Renal pelvis (tissue), 1 donor: ENCODE measurements at regions not wholly inside any gene's neighbourhood (a gene's known extent, or its start where the extent isn't known, plus 50 kb on each side); places are given as distances from the start of the nearest gene placed in this dataset.

ENCODE experiments used
- DNase-seq: peaks from one replicate; pipeline ENCODE4 v3.0.0-alpha.2; 2013

- no peak for DNase-seq
Measured at GRCh38 chr15:26374806-26375205, 398.1 kb downstream of the GABRB3 start.

DNA sequence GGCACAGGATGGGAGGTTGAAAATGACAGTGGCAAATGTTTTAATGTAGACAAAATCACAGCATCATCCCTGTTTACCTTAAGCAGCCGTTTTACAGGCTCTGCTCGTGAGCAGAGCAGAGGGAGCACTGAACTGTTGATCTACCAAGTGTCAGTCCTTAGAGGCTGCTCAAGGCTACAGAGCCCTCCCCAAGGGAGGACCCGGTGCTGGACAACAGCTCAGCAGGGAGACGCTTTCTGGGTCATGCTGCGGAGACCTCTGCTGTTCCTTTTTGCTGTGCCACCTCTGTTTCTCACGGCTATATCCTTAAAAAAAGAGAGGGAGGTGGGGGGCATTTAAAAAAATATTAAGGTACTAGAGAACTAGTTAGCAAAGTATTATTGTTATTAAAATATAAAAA lies 400.2 kb downstream of the GABRB3 start:
- no peak for DNase-seq

DNA sequence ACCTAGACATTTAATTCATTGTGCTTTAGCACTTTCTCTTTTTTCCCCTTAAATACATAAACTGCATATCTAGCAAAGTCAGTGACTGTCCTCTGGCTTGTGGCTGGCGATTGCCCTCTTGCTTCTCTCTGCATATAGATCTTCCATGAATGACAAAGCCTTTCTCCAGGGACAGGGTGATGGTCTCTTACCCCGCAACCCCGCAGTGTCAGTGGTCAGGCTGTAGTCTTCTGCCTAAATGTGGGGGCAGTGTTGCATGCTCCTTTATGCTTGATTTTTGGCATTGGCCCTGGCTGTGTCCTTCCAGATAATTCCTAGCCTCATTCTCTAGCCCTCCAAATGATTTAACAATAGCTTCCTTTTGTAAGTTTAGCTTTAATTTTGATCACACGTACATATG lies 407.8 kb downstream of the GABRB3 start:
- DNase-seq: no peak

GRCh38 chr15:26359855-26360254 lies 413.0 kb downstream of the GABRB3 start:
- no peak for DNase-seq

- no peak for DNase-seq
Measured at GRCh38 chr15:26358708-26359107, 414.2 kb downstream of the GABRB3 start.

- no peak for DNase-seq
Measured at GRCh38 chr15:26357653-26358052, 415.2 kb downstream of the GABRB3 start.

- DNase-seq: no peak
Measured at GRCh38 chr15:26355472-26356074, 417.3 kb downstream of the GABRB3 start.

DNA sequence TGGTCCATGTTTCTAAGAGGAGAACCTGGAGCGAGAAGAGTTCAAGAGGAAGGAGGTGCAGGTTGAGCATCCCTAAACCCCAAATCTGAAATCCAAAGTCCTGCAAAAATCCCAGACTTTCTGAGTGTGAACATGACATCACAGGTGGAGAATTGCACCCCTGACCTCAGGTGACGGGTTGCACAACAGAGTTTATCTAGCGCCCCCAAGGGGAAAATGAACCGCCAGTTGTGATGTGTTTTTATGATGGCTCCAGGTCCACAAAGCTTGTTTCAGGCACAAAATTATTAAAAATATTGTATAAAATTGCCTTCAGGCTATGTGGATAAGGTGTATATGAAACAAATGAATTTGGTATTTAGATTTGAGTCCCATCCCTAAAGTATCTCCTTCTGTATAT lies 420.0 kb downstream of the GABRB3 start:
- no peak for DNase-seq

GRCh38 chr15:26352406-26352805 lies 420.5 kb downstream of the GABRB3 start:
- no peak for DNase-seq

DNA sequence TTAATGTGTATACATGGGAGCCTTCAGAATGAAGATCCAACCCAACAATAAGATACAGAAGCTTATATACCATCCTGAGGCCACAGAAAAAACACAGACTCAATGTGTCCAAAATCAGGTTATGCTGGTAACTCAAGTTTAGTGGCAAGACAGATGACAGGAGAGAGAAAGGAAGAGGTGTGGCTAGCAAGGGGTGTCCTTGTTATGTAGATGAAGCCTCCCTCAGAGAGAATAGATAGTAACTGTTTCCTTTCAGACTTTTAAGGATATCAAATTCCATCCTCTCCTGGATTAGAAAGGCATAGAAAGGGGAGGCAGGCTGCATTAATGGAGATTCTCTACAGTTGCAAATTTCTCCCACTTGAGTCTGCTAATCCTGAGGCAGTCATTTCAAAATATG lies 447.4 kb downstream of the GABRB3 start:
- DNase-seq: no peak

GRCh38 chr15:26323566-26323965 lies 449.3 kb downstream of the GABRB3 start:
- no peak for DNase-seq

GRCh38 chr15:26318689-26319088 lies 454.2 kb downstream of the GABRB3 start:
- DNase-seq: no peak

GRCh38 chr15:26314577-26314976 lies 451.4 kb upstream of the ATP10A start:
- no peak for DNase-seq

DNA sequence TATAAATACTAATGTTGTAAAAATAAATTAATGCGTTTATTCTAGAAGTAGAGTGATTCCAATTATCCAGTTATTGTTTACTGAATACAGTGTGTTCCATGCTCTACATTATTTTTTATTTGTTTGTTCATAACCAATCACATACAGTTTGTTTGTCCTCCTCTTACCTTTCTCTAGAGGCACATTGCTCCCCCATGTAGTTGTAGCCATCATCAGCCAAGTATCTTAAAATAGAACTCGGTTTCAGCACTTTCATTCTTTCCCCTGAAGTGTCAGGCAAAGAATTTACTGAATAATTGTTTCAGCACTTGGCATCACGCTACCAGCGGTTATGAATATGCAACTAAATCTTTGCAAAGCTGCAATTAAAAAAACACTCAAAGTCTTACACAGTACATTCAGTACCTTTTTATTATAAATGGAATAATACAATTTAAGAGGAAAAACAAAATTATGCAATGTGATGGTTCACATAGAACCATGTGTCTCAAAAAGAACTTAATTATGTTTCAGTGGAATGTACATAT lies 448.6 kb upstream of the ATP10A start:
- DNase-seq: no peak

DNA sequence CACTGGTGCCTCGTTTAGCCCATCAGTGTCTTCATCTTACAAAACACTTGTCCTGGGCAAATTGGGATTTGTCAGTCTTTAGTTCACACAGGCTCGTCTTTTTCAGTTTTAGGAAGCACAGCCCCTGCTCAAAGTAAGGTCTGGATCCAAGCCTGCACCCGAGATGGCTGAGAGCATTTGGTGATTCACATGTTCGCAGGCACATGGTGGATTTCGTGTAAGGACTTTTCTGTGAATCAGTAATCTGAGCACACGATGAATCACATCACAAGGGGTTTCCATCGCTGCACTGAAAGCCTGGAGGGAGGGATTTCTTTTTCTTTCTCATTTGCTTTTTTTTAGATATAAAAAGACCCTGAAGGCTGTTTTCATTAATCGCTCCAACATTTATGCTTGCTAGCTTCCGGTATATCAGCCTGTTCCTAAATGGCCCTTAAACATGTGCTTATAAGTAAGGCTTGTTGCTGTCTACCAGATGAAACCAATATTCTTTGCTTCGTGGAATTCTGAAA lies 435.6 kb upstream of the ATP10A start:
- DNase-seq: no peak

- DNase-seq: no peak
Measured at GRCh38 chr15:26298010-26298658, 435.0 kb upstream of the ATP10A start.

GRCh38 chr15:26295336-26296085 lies 432.4 kb upstream of the ATP10A start:
- DNase-seq: peak; percentile 20

DNA sequence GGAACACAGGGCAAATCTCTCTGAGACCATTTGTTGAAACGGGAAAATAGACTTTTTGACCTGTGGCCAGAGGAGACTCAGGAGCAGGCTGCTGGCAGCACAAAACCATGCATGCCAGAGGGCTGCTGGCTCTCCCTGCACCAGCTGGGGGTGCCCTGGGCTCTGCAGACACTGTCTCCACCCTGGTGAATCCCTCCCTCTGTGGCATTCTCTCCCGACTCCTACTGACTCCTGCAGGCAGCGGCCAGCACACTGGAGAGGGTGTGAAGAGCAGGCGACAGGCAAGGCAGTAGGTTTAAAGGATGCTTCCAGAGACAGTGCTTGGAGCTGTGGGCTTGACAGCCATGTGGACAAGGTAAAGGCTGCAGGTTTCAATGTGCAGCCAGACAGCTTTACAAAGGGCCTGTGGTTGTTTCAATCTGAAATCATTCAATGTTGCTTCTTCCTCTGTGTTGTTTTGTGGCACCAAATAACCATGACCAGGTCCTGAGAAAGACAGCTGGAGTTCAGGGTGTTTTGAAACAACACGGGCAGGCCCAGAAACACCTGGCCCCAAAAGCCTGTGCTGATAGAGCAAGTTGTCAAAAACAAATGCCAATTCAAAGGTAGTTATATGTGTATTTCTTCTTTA lies 431.0 kb upstream of the ATP10A start:
- no peak for DNase-seq

- DNase-seq: no peak
Measured at GRCh38 chr15:26287381-26287780, 424.3 kb upstream of the ATP10A start.

GRCh38 chr15:26280281-26280680 lies 417.2 kb upstream of the ATP10A start:
- DNase-seq: no peak

DNA sequence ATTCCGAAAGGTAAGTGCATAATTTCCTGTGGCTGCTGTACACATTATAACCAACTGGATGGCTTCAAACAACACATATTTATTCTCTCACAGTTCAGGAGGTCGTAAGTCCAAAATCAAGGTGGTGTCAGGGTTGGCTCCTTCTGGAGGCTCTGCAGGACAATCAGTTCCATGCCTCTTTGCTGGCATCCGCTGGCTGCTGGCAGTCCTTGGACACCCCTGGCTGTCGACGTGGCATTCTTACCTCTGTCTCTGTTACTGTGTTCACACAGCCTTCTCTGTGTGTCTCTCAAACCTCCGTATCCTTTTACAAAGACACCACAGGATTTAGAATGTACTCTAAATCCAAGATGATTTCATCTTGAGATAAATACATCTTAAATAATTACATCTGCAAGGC lies 398.8 kb upstream of the ATP10A start:
- DNase-seq: no peak

DNA sequence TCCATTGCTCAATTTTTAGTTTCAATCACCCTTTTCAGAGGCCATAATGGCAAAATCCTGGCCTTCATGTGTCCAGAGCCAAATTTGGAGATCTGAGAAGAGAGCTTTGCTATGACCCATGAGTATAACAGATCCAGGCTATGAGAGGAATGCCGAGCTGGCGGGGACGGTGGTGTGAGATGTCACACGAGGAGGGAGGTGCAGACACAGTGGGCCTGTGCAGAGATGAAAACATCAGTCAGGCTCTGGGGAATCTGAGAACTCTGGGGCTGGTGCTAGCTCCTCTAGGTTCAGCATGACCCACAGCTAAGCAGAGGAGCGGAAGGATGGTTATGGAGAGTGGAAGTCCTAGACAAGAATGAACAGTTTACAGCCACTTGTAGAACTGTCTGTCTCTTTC lies 398.3 kb upstream of the ATP10A start:
- no peak for DNase-seq
